HepG2 (cell line): ENCODE measurements at regions not wholly inside any gene's neighbourhood (a gene's known extent, or its start where the extent isn't known, plus 50 kb on each side); places are given as distances from the start of the nearest gene placed in this dataset.
A peak's percentile ranks its signal among the peaks of the same experiment; 100 is the strongest.

Experiments
- ETV5 ChIP-seq: IDR thresholded peaks from 2 replicates; pipeline ENCODE4 v1.6.1; 2018; ENCODE audit warnings: missing biosample characterization, missing genetic modification reagents, inconsistent platforms, borderline replicate concordance
- GATA4 ChIP-seq: sonication (generic); IDR thresholded peaks from 2 replicates; pipeline ENCODE4 v1.6.1; 2016; ENCODE audit warnings: antibody characterized with exemption, low read depth, borderline replicate concordance
- MEIS2 ChIP-seq: sonication (generic); formaldehyde crosslinking; IDR thresholded peaks from 2 replicates; pipeline ENCODE4 v1.9.0; 2021; ENCODE audit warnings: mild to moderate bottlenecking, missing genetic modification reagents
- MIXL1 ChIP-seq: IDR thresholded peaks from 2 replicates; pipeline ENCODE4 v1.6.1; 2016
- NFIC ChIP-seq: IDR thresholded peaks from 2 replicates; pipeline ENCODE4 v1.6.1; 2012; ENCODE audit warnings: mild to moderate bottlenecking, low read length, inconsistent platforms
- PPARG ChIP-seq: conservative IDR thresholded peaks from 2 replicates; pipeline ENCODE4 v1.6.1; 2016; ENCODE audit warnings: missing biosample characterization, missing genetic modification reagents
- ZBTB20 ChIP-seq: sonication (generic); formaldehyde crosslinking; IDR thresholded peaks from 2 replicates; pipeline ENCODE4 v1.8.1; 2023; ENCODE audit warnings: missing genetic modification reagents, low read depth, mild to moderate bottlenecking, borderline replicate concordance
- ZNF484 ChIP-seq: sonication (generic); formaldehyde crosslinking; IDR thresholded peaks from 2 replicates; pipeline ENCODE4 v1.5.1; 2020; ENCODE audit warnings: mild to moderate bottlenecking, low read depth, missing genetic modification reagents, borderline replicate concordance
- TF ChIP-seq, protein P1 (sequence below): sonication (generic); formaldehyde crosslinking; IDR thresholded peaks from 2 replicates; pipeline ENCODE4 v1.4.0; 2020; ENCODE audit warnings: missing genetic modification reagents
- TF ChIP-seq, protein P2 (sequence below): IDR thresholded peaks from 2 replicates; pipeline ENCODE4 v1.6.1; 2016; ENCODE audit warnings: low read depth
- TF ChIP-seq, protein P3 (sequence below): sonication (generic); formaldehyde crosslinking; IDR thresholded peaks from 2 replicates; pipeline ENCODE4 v1.4.0; 2020; ENCODE audit warnings: missing genetic modification reagents
- TF ChIP-seq, protein P4 (sequence below): IDR thresholded peaks from 2 replicates; pipeline ENCODE4 v1.4.0; 2020; ENCODE audit warnings: mild to moderate bottlenecking, missing genetic modification reagents
- TF ChIP-seq, protein P5 (sequence below): sonication (generic); formaldehyde crosslinking; IDR thresholded peaks from 2 replicates; pipeline ENCODE4 v1.4.0; 2020; ENCODE audit warnings: mild to moderate bottlenecking, missing genetic modification reagents, borderline replicate concordance
- TF ChIP-seq, protein P6 (sequence below): sonication (generic); formaldehyde crosslinking; conservative IDR thresholded peaks from 2 replicates; pipeline ENCODE4 v1.4.0; 2020; ENCODE audit warnings: mild to moderate bottlenecking, missing genetic modification reagents, moderate library complexity

DNA sequence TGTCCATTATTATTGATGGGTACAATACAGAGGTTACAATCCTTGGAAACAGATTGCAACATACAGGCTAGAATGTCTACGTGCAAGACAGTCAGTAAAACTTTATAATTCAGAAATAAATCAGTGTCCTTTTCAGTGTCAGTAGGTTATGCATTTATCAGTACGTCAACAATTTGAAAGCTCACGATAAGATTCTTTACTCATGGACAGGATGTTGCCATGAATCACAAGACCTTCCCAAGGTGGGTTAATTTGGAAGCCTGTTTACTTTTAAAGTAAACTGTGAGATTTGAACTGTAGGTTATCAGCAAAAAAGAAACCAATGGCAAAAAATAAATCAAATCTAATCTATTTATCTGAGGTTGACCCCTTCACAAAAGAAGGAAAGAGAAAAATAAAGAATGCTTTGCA is 243.9 kb upstream of the AGTR1 start (continued):
- TF ChIP-seq, protein P1, sequence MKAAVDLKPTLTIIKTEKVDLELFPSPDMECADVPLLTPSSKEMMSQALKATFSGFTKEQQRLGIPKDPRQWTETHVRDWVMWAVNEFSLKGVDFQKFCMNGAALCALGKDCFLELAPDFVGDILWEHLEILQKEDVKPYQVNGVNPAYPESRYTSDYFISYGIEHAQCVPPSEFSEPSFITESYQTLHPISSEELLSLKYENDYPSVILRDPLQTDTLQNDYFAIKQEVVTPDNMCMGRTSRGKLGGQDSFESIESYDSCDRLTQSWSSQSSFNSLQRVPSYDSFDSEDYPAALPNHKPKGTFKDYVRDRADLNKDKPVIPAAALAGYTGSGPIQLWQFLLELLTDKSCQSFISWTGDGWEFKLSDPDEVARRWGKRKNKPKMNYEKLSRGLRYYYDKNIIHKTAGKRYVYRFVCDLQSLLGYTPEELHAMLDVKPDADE (CRISPR knock-in tag): no peak
- TF ChIP-seq, protein P2, sequence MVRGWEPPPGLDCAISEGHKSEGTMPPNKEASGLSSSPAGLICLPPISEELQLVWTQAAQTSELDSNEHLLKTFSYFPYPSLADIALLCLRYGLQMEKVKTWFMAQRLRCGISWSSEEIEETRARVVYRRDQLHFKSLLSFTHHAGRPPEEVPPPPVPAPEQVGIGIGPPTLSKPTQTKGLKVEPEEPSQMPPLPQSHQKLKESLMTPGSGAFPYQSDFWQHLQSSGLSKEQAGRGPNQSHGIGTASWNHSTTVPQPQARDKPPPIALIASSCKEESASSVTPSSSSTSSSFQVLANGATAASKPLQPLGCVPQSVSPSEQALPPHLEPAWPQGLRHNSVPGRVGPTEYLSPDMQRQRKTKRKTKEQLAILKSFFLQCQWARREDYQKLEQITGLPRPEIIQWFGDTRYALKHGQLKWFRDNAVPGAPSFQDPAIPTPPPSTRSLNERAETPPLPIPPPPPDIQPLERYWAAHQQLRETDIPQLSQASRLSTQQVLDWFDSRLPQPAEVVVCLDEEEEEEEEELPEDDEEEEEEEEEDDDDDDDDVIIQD: peak; percentile 90
- TF ChIP-seq MIXL1 (CRISPR knock-in tag): peak; percentile 86
- no peak for TF ChIP-seq ZNF484
- TF ChIP-seq, protein P3, sequence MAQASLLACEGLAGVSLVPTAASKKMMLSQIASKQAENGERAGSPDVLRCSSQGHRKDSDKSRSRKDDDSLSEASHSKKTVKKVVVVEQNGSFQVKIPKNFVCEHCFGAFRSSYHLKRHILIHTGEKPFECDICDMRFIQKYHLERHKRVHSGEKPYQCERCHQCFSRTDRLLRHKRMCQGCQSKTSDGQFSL (CRISPR knock-in tag): no peak
- peak; percentile 52; the same call in 1 of the 2 replicates for TF ChIP-seq ZBTB20 (CRISPR knock-in tag)
- TF ChIP-seq, protein P4, sequence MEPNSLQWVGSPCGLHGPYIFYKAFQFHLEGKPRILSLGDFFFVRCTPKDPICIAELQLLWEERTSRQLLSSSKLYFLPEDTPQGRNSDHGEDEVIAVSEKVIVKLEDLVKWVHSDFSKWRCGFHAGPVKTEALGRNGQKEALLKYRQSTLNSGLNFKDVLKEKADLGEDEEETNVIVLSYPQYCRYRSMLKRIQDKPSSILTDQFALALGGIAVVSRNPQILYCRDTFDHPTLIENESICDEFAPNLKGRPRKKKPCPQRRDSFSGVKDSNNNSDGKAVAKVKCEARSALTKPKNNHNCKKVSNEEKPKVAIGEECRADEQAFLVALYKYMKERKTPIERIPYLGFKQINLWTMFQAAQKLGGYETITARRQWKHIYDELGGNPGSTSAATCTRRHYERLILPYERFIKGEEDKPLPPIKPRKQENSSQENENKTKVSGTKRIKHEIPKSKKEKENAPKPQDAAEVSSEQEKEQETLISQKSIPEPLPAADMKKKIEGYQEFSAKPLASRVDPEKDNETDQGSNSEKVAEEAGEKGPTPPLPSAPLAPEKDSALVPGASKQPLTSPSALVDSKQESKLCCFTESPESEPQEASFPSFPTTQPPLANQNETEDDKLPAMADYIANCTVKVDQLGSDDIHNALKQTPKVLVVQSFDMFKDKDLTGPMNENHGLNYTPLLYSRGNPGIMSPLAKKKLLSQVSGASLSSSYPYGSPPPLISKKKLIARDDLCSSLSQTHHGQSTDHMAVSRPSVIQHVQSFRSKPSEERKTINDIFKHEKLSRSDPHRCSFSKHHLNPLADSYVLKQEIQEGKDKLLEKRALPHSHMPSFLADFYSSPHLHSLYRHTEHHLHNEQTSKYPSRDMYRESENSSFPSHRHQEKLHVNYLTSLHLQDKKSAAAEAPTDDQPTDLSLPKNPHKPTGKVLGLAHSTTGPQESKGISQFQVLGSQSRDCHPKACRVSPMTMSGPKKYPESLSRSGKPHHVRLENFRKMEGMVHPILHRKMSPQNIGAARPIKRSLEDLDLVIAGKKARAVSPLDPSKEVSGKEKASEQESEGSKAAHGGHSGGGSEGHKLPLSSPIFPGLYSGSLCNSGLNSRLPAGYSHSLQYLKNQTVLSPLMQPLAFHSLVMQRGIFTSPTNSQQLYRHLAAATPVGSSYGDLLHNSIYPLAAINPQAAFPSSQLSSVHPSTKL (CRISPR knock-in tag): peak; percentile 83
- TF ChIP-seq MEIS2 (CRISPR knock-in tag): peak; percentile 73; the same call in 1 of the 2 replicates
- peak; percentile 82; the same call in 1 of the 2 replicates for TF ChIP-seq GATA4
- TF ChIP-seq ETV5 (CRISPR knock-in tag): peak; percentile 80; the same call in 1 of the 2 replicates
- TF ChIP-seq, protein P5, sequence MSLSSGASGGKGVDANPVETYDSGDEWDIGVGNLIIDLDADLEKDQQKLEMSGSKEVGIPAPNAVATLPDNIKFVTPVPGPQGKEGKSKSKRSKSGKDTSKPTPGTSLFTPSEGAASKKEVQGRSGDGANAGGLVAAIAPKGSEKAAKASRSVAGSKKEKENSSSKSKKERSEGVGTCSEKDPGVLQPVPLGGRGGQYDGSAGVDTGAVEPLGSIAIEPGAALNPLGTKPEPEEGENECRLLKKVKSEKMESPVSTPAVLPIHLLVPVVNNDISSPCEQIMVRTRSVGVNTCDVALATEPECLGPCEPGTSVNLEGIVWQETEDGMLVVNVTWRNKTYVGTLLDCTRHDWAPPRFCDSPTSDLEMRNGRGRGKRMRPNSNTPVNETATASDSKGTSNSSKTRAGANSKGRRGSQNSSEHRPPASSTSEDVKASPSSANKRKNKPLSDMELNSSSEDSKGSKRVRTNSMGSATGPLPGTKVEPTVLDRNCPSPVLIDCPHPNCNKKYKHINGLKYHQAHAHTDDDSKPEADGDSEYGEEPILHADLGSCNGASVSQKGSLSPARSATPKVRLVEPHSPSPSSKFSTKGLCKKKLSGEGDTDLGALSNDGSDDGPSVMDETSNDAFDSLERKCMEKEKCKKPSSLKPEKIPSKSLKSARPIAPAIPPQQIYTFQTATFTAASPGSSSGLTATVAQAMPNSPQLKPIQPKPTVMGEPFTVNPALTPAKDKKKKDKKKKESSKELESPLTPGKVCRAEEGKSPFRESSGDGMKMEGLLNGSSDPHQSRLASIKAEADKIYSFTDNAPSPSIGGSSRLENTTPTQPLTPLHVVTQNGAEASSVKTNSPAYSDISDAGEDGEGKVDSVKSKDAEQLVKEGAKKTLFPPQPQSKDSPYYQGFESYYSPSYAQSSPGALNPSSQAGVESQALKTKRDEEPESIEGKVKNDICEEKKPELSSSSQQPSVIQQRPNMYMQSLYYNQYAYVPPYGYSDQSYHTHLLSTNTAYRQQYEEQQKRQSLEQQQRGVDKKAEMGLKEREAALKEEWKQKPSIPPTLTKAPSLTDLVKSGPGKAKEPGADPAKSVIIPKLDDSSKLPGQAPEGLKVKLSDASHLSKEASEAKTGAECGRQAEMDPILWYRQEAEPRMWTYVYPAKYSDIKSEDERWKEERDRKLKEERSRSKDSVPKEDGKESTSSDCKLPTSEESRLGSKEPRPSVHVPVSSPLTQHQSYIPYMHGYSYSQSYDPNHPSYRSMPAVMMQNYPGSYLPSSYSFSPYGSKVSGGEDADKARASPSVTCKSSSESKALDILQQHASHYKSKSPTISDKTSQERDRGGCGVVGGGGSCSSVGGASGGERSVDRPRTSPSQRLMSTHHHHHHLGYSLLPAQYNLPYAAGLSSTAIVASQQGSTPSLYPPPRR: peak; percentile 59; the same call in 1 of the 2 replicates
- TF ChIP-seq PPARG (CRISPR knock-in tag): 0 out of 2 replicates have a peak, but pooled peaks have one; percentile 49
- TF ChIP-seq, protein P6, sequence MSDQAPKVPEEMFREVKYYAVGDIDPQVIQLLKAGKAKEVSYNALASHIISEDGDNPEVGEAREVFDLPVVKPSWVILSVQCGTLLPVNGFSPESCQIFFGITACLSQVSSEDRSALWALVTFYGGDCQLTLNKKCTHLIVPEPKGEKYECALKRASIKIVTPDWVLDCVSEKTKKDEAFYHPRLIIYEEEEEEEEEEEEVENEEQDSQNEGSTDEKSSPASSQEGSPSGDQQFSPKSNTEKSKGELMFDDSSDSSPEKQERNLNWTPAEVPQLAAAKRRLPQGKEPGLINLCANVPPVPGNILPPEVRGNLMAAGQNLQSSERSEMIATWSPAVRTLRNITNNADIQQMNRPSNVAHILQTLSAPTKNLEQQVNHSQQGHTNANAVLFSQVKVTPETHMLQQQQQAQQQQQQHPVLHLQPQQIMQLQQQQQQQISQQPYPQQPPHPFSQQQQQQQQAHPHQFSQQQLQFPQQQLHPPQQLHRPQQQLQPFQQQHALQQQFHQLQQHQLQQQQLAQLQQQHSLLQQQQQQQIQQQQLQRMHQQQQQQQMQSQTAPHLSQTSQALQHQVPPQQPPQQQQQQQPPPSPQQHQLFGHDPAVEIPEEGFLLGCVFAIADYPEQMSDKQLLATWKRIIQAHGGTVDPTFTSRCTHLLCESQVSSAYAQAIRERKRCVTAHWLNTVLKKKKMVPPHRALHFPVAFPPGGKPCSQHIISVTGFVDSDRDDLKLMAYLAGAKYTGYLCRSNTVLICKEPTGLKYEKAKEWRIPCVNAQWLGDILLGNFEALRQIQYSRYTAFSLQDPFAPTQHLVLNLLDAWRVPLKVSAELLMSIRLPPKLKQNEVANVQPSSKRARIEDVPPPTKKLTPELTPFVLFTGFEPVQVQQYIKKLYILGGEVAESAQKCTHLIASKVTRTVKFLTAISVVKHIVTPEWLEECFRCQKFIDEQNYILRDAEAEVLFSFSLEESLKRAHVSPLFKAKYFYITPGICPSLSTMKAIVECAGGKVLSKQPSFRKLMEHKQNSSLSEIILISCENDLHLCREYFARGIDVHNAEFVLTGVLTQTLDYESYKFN (CRISPR knock-in tag): peak; percentile 78
- TF ChIP-seq NFIC: peak; percentile 65; the same call in 1 of the 2 replicates
